B cell (primary cell): ENCODE measurements at regions not wholly inside any gene's neighbourhood (a gene's known extent, or its start where the extent isn't known, plus 50 kb on each side); places are given as distances from the start of the nearest gene placed in this dataset.

Experiments used
- ATAC-seq: fragments of 200-7000 bp; cut with Tn5 transposase; one replicate; pipeline ENCODE4 v1.10.0; 2021; ENCODE audit warnings: low read depth, mild to moderate bottlenecking, moderate number of reproducible peaks, moderate library complexity
- CTCF ChIA-PET: fragments of 350-600 bp; sonication (Branson Sonifier 250); formaldehyde crosslinking; loops from one replicate; lab custom pipeline; 2021; ENCODE audit warnings: antibody characterized with exemption, inconsistent platforms; lab: Charles Lee
- POLR2A ChIA-PET: fragments of 350-600 bp; sonication (Branson Sonifier 250); formaldehyde crosslinking; loops from one replicate; lab custom pipeline; 2021; ENCODE audit warnings: antibody characterized with exemption; lab: Charles Lee
- DNase-seq: peaks from one replicate; pipeline ENCODE4 v3.0.0; 2013
- H2AFZ ChIP-seq: 2 replicates; pipeline ENCODE4 v1.6.1; 2012; ENCODE audit warnings: mild to moderate bottlenecking, low read depth, low read length; ENCODE audit not compliant: insufficient read depth, poor library complexity, severe bottlenecking
- H3K27ac ChIP-seq, 2 donors: 1 replicate in 1 of 2; 2 replicates in 1 of 2; pipeline ENCODE4 v1.5.1; 2012 to 2013; ENCODE audit warnings: low read length in 2 of 2, mild to moderate bottlenecking in 2 of 2, moderate library complexity in 1 of 2
- H3K27me3 ChIP-seq, 4 experiments: fragments of 200-600 bp in 1 of 4; sonication (generic) in 1 of 4; replicated peaks in 1 of 4; 1 replicate in 2 of 4; 2 replicates in 2 of 4; pipeline versions ENCODE4 v1.6.1 to v1.7.0; 2013 to 2016; ENCODE audit warnings: low read length in 3 of 4, mild to moderate bottlenecking in 2 of 4, mixed read lengths in 1 of 4, moderate library complexity in 1 of 4; ENCODE audit not compliant: insufficient read depth in 4 of 4, control insufficient read depth in 3 of 4; ENCODE audit errors: control extremely low read depth in 1 of 4
- H3K36me3 ChIP-seq, 2 experiments: replicated peaks in 1 of 2; 1 replicate in 1 of 2; 2 replicates in 1 of 2; pipeline versions ENCODE4 v1.6.1 to v1.7.1; 2013; ENCODE audit warnings: low read length in 1 of 2; ENCODE audit not compliant: insufficient read depth in 2 of 2, control insufficient read depth in 1 of 2; ENCODE audit errors: control extremely low read depth in 1 of 2, extremely low read depth in 1 of 2
- H3K4me1 ChIP-seq, 2 donors: fragments of 200-600 bp in 1 of 2; sonication (generic) in 1 of 2; 1 replicate in 1 of 2; 2 replicates in 1 of 2; pipeline versions ENCODE4 v1.5.1 to v1.6.1; 2013 to 2017; ENCODE audit warnings: low read length in 2 of 2; ENCODE audit not compliant: control insufficient read depth in 2 of 2, insufficient read depth in 2 of 2
- H3K4me2 ChIP-seq: replicated peaks from 2 replicates; pipeline ENCODE3; 2012; ENCODE audit warnings: mild to moderate bottlenecking, low read depth, low read length; ENCODE audit not compliant: poor library complexity, severe bottlenecking
- H3K4me3 ChIP-seq, 5 experiments: fragments of 200-600 bp in 1 of 5; sonication (generic) in 1 of 5; 1 replicate in 3 of 5; 2 replicates in 2 of 5; pipeline versions ENCODE4 v1.5.1 to v1.7.0; 2011 to 2016; ENCODE audit warnings: low read length in 4 of 5, mild to moderate bottlenecking in 4 of 5, low read depth in 2 of 5, control low read depth in 1 of 5, moderate library complexity in 1 of 5; ENCODE audit not compliant: insufficient read depth in 1 of 5; ENCODE audit errors: control extremely low read depth in 1 of 5, extremely low read depth in 1 of 5
- H3K79me2 ChIP-seq: fragments of 200-600 bp; sonication (generic); one replicate; pipeline ENCODE4 v1.6.0; 2016; ENCODE audit warnings: low read length; ENCODE audit not compliant: control insufficient read depth, insufficient read depth
- H3K9ac ChIP-seq: fragments of 200-600 bp; sonication (generic); 2 replicates; pipeline ENCODE4 v1.6.1; 2017; ENCODE audit warnings: mild to moderate bottlenecking, low read length, moderate library complexity
- H3K9me3 ChIP-seq, 3 donors: one replicate each; pipeline versions ENCODE4 v1.6.1 to v1.7.1; 2013; ENCODE audit warnings: low read length in 2 of 3; ENCODE audit not compliant: control insufficient read depth in 2 of 3, insufficient read depth in 1 of 3; ENCODE audit errors: control extremely low read depth in 1 of 3
- H4K20me1 ChIP-seq: 2 replicates; pipeline ENCODE4 v1.6.0; 2012; ENCODE audit warnings: mild to moderate bottlenecking, low read length; ENCODE audit not compliant: insufficient read depth, control insufficient read depth, poor library complexity, severe bottlenecking
- H3K27ac Mint-ChIP-seq: one replicate; pipeline ENCODE4 v1.8.0; 2021; ENCODE audit warnings: mixed read lengths
- H3K27me3 Mint-ChIP-seq: one replicate; pipeline ENCODE4 v1.8.0; 2021; ENCODE audit warnings: mixed read lengths
- H3K4me1 Mint-ChIP-seq: one replicate; pipeline ENCODE4 v1.8.0; 2021; ENCODE audit warnings: mixed read lengths
- H3K4me3 Mint-ChIP-seq: one replicate; pipeline ENCODE4 v1.8.0; 2021; ENCODE audit warnings: mixed read lengths
- H3K9me3 Mint-ChIP-seq: one replicate; pipeline ENCODE4 v1.8.0; 2022; ENCODE audit warnings: mixed read lengths; ENCODE audit not compliant: insufficient read depth
- CTCF ChIP-seq: fragments of 200-600 bp; IDR thresholded peaks from one replicate; pipeline ENCODE4 v1.8.0; 2022; ENCODE audit warnings: antibody characterized with exemption, mild to moderate bottlenecking
- EZH2 ChIP-seq: IDR thresholded peaks from 2 replicates; pipeline ENCODE4 v1.6.1; 2012; ENCODE audit warnings: borderline replicate concordance, low read depth, mild to moderate bottlenecking, moderate library complexity, low read length; ENCODE audit not compliant: insufficient read depth, poor library complexity, severe bottlenecking
- WGBS: methylation state at CpG from one replicate; pipeline ENCODE4 v1.1.5; 2013; ENCODE audit warnings: missing lambda C conversion rate; ENCODE audit not compliant: insufficient coverage; 5-methylcytosine and 5-hydroxymethylcytosine counted together
- intact Hi-C: fragments of 100-400 bp; cut with micrococcal nuclease; formaldehyde crosslinking; loops from one replicate; pipeline ENCODE4 v1.10.0; 2022

- Histone ChIP-seq H3K4me3 (no peak overlapping the region), H3K9ac (no peak overlapping the region), H3K4me2 (no peak overlapping the region), H3K27ac (no peak overlapping the region), H4K20me1 (no peaks in the 10 kb centered on the region), H3K79me2 (no peaks in the 10 kb centered on the region), H2AFZ (no peak overlapping the region), H3K36me3 (no peaks in the 10 kb centered on the region), H3K27me3 (no peaks in the 10 kb centered on the region), H3K4me1 (no peaks in the 10 kb centered on the region), H3K9me3 (peaks cover 0 to 22% (median 0%) of the 10 kb centered on the region in 3 donors)
- no peaks in the 10 kb centered on the region for H3K27me3 Mint-ChIP-seq
- ATAC-seq: no peak
- intact Hi-C loops: no loop called here
- WGBS: 61% methylated on average over 48 of the region's 50 CpGs
- H3K4me1 Mint-ChIP-seq: no peaks in the 10 kb centered on the region
- ChIA-PET CTCF (no interaction called here), POLR2A (no interaction called here)
- TF ChIP-seq EZH2 (no peak), CTCF (no peak)
- DNase-seq: no peak
- H3K9me3 Mint-ChIP-seq: peaks cover 2% of the 10 kb centered on the region
- H3K4me3 Mint-ChIP-seq: no peak overlapping the region
- H3K27ac Mint-ChIP-seq: no peak overlapping the region
Measured at GRCh38 chr6:170137176-170137891, 153.5 kb downstream of the DLL1 start.

- intact Hi-C loops: no loop called here
- Histone ChIP-seq H3K9me3 (peaks cover 0 to 22% (median 0%) of the 10 kb centered on the region in 3 donors), H3K4me1 (no peaks in the 10 kb centered on the region), H4K20me1 (no peaks in the 10 kb centered on the region), H3K4me2 (no peak overlapping the region), H3K36me3 (no peaks in the 10 kb centered on the region), H3K27me3 (no peaks in the 10 kb centered on the region), H2AFZ (no peak overlapping the region), H3K9ac (no peak overlapping the region), H3K4me3 (no peak overlapping the region), H3K27ac (no peak overlapping the region), H3K79me2 (no peaks in the 10 kb centered on the region)
- no peaks in the 10 kb centered on the region for H3K27me3 Mint-ChIP-seq
- H3K4me1 Mint-ChIP-seq: no peaks in the 10 kb centered on the region
- ChIA-PET CTCF (no interaction called here), POLR2A (no interaction called here)
- no peak overlapping the region for H3K27ac Mint-ChIP-seq
- TF ChIP-seq EZH2 (no peak), CTCF (no peak)
- ATAC-seq (no peak), DNase-seq (no peak)
- WGBS: 93% methylated on average over 66 of the region's 69 CpGs
- H3K9me3 Mint-ChIP-seq: peaks cover 2% of the 10 kb centered on the region
- no peak overlapping the region for H3K4me3 Mint-ChIP-seq
Measured at GRCh38 chr6:170136541-170137175, 154.2 kb downstream of the DLL1 start.
